HuH-7.5 (cell line): ENCODE measurements at regions not wholly inside any gene's neighbourhood (a gene's known extent, or its start where the extent isn't known, plus 50 kb on each side); places are given as distances from the start of the nearest gene placed in this dataset.
A peak's percentile ranks its signal among the peaks of the same experiment; 100 is the strongest.
"Not testable (repeated sequence)": the region's sequence is repeated elsewhere in the genome, so short reads cannot be mapped to it uniquely, and the experiment has no call there.

ENCODE experiments used
- DNase-seq: peaks from one replicate; pipeline ENCODE4 v3.0.0; 2011; ENCODE audit warnings: low spot score

DNA sequence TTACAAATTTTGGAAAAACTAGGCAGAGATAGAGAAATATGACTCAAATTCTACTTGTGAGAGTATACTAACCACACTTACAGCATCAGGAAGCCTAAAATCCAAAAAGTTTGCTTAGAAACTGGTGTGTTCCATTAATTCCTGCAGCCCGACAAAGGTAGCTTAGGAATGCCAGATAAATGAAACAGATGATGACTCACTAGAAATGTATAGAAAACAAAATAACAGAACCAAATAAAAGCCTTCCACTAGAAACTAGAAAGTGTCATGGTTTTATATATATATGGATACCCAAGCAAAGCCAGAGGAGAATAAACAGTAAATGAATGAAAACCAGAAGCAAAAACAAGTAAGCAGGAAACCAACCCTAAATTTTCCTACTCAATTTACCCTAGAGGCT, 272.2 kb upstream of the PRDM9 start:
- no peak for DNase-seq

DNA sequence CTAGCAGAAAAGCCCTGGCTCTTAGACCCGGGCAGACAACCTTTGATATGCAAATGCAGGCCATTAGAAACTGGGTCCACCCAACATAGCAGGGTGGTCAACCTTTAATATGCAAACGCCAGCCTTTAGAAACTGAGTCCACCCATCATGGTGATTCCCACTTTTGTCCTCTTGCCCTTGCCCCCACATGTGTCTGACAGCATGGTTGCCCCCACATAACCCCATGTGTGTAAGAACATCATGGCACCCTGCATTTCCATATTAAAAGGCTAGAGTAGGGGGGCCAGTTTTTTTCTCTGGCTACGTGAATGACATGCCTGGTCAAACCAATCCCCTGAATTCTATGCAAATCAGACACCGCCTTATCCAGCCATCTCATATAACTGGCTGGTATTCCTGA, 273.2 kb upstream of the PRDM9 start:
- DNase-seq, result no peak

DNA sequence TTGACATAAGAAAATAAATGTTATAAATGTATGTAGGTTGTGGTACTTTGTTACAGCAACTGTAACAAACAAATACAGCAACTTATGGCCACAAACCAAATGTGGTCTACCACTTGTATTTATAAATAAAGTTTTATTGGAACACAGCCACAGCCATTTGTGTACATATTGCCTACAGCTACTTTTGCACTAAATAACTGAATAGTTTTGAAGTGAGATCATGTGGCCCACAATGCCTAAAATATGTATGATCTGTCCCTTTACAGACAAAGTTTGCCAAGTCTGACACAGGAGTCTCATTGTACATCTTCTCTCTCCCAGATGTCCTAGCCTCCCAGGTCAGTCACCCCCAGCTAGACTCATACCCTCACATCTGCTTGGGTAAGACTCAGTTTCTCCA, 283.6 kb upstream of the PRDM9 start:
- DNase-seq, result no peak

DNA sequence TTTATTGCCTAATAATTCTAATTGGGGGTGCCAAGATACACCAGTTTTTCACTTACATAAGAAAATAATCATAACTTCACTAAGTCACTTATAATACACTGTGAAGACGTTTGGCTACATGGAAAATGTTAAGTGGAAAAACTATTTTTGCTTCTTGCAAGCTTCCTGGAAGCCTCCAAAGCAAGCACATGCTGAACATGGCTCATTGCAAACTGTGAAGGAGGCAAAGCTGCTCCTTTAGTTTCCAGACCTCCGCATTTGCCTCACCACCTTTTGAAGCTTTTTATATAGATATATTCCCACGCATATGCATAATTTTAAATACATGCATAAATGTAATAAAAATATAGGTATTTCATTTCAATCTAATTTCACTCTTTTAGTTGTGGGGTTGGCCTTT, 285.6 kb upstream of the PRDM9 start:
- DNase-seq, result no peak

- DNase-seq, result no peak
Measured at GRCh38 chr5:23217159-23217558, 290.2 kb upstream of the PRDM9 start.

GRCh38 chr5:23216345-23216744, 291.1 kb upstream of the PRDM9 start:
- DNase-seq, result no peak

DNA sequence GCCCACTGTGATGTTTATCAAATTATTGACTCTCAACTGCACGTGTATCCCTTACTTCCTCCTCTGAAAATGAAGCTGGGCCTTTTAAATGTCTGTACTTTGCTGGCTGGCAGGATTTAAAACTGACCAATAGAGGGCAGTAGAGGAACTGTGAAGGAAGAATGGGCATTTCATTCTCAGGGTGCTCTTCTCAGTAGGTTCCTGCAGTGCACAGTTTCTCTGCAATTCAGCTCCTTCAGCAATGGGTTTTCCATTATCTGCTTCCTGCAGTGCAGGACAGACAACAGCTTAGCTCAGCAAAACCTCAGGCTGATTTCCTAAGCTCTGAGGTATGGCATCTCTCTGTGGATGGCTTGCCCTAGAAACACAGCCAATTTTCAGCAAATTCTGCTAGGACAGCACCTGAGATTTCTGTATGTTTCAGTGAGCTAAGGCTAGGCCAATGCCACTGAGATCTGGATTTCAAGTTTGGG, 298.4 kb upstream of the PRDM9 start:
- peak; percentile 15 for DNase-seq

DNA sequence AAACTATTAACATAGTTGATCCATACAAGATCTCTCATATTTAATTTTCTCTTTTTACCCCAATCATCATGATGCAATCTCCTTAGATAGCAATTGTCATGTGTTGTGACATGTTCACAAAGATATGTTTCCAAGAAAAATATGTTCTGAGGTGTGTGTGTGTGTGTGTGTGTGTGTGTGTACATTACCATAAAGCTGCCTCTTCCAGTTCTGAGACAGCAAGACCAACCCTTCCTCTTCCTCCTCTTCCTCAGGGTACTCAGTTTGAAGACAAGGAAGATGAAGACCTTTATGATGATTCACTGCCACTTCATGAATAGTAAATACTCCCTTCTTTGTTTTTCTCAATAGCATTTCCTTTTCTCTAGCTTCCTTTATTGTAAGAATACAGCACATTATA, 303.3 kb upstream of the PRDM9 start:
- DNase-seq, result no peak

GRCh38 chr5:23169660-23170416, 316.7 kb upstream of the CDH12 start:
- no peak for DNase-seq

DNA sequence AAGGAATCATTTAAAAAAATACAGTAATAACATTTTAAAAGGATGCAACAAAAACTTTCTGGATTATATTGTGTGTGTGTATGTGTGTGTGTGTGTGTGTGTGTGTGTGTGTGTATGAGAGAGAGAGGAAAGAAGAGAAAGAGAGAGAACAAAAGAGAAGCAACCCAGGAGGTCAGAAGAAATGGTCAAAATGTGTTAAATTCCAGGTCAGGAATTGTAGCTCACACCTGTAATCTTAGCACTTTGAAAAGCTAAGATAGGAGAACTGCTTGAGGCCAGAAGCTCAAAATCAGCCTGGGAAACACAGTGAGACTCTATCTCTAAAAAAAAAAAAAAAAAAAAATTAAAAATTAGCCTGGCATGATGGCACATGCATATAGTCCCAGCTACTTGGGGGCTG, 311.8 kb upstream of the CDH12 start:
- no peak for DNase-seq

DNA sequence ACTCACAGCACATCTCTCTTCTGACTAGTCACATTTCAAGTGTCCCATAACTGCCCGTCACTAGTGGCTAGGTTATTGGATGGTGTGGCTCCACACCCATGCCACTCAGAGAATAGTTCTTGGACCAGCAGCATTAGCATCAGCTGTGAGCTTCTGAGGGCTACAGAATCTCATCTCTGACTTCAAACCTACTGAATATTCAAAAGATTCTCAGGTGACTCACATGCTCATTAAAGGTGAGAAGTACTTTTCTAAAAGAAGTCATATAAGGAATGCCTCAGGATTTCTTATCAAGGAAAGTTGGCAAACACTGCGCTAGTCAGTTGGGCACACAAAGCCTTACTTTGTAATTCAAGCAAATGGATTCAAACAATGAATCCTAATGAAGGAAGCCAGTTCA, 305.0 kb upstream of the CDH12 start:
- DNase-seq, result no peak

DNA sequence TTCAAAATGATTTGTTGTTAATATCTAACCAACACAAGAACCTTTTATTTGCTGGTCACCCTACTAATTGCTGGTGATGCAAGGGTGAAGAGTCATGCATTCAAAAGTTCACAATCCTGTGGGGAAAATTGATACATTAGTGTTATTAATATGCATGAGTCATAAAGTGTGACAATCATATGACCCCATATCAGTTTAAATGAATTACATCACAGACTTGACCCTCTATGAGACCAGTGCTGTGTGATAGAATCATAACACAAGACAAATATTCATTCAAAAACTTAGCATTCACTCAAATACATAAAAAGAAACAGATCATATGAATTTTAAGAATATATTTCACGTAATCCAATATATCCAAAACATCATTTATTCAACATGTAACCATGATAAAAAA, 304.6 kb upstream of the CDH12 start:
- DNase-seq, result no peak

- DNase-seq, result no peak
Measured at GRCh38 chr5:23157169-23157568, 304.0 kb upstream of the CDH12 start.

DNA sequence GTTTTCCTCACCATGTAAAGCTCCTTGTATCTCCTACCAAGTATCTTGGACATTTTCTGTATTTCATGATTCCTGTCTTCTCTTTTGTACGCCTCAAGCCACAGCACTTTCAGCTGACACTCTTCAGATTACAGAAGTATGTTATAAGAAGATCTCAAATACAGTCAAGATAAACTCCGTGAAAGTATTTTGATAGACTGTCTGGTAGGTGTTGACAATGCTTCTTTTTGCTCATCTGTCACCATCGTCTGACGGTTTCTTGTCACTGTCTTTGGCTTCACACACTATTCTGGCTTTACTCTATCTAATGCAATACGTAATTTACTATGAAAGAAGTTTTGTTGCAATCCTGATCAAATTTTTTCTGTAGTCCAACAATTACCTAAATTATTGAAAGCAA, 294.5 kb upstream of the CDH12 start:
- DNase-seq, result no peak

GRCh38 chr5:23146183-23146582, 293.0 kb upstream of the CDH12 start:
- no peak for DNase-seq

DNA sequence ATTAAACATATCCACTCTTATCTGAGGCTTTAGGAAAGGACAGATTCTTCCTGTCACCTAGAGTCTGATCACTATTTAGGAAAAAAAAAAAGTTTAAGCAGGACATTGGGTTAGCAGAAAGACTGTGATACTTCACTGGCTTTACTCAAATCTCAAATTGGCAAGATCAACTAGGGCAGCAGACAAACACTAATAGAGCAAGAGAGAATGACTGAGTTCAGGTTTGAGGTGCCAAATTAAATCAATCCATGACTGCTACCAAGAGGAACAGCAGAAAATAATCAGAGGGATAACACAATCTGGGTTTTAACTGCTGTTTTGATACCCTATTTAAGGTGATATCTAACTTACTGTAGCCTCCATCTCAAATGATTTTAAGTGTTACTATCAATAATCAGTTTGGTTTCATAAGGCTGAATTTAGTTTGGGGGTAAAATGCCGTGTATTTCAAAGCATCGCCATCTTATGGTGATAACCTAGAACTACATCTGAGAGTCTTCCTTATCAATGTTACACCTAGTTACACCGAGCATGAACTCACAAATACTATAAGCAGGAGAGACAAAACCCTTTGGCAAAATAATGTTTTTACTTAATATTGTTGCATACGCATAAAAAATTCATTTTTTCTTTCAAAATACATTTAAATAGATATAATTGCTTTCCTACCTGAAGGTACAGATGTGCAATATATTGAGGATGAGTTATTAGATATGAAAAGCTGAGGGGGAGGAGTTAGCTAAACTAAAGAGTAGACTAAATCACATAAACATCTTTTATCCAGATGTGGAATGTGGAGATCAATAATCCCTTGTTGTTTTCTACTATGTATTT, 286.4 kb upstream of the CDH12 start:
- DNase-seq, result no peak

DNA sequence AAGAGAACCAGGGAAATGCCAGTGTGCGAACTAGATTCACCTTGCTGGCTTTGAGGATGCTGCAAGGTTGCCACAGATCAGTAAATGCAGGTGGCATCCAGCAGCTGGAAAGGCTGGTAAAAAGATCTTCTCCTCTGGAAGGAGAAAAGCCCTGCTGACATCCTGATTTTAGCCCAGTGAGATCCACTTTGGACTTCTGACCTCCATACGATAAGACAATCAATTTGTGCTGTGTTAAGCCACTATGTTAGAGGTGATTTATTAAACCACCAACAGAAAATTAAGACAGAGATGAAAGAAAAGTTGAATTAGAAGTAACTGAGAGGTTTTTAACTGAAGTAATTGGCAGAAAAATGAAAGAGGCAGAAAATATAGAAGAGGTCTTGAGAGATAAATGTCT, 283.8 kb upstream of the CDH12 start:
- DNase-seq, result no peak

GRCh38 chr5:23132231-23132630, 279.1 kb upstream of the CDH12 start:
- no peak for DNase-seq

- DNase-seq, result no peak
Measured at GRCh38 chr5:23112237-23112636, 259.1 kb upstream of the CDH12 start.

- no peak for DNase-seq
Measured at GRCh38 chr5:23105021-23105420, 251.9 kb upstream of the CDH12 start.

- DNase-seq, result no peak
Measured at GRCh38 chr5:23103566-23103965, 250.4 kb upstream of the CDH12 start.

- not testable (repeated sequence) for DNase-seq
Measured at GRCh38 chr5:23095418-23095817, 242.3 kb upstream of the CDH12 start.

DNA sequence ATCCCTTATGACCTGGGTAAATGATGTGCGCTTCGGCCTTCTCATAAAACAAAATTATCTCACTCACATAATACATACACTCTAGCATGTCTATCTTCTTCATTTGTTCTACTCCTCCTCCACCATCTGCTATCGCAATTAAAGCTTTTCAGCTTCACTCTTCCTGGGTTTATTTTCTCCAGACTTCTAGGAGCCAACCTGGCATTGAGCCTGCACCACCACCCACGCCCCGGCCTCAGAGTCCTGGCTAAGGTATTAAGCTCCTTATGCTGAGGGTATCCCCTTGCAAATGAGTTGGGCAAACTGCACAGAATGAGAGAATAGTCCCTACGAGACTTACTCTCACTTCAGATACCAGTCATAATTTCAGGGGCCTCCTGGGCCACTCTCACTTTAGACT, 236.1 kb upstream of the CDH12 start:
- DNase-seq, result no peak

DNA sequence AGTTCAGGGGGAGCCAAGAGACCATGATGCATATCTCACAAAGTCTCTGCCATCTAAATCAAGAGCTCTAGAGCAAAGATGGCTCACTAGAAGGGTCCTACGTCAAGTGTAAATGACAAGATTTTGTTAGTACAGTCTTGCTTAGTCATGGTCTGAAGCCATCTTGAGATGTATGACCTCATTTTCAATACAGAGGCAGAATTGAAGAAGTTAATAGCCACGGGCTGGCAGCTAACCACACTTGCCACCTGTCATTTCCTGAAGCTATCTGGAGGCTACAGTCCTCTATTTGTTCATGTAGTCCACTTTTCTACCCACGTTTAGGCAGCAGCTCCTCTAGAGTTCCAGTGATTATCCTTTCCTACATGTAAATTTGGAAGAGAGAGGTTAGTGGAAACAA, 231.7 kb upstream of the CDH12 start:
- DNase-seq, result no peak
